Hypothalamus (tissue), 51 donors: ENCODE measurements at regions not wholly inside any gene's neighbourhood (a gene's known extent, or its start where the extent isn't known, plus 50 kb on each side); places are given as distances from the start of the nearest gene placed in this dataset.

Source experiments
- DNase-seq, 51 donors: peaks; one replicate each; lab custom pipeline; 2025; lab: John Stamatoyannopoulos, UW

DNA sequence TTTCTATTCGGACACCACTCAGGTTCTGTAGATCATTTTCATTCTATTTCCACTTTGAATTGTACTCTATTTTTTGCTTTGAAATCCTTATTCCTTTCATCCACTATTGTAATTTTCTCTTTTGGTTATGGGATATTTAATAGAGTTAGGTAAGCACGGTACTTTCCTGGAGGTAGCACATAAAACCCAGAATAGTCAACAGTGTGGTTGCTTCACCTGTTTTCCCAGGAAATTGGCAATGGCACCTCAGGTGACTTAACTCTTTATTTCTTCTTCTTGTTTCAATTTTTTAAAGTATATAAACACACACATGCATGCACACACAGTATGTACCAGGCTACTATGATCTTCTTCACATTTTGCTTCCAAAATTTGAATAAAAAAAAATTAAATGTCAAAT is 682.0 kb upstream of the TMEFF2 start:
- DNase-seq: no peak

GRCh38 chr2:192854706-192855105 is 660.0 kb upstream of the TMEFF2 start:
- no peak for DNase-seq

DNA sequence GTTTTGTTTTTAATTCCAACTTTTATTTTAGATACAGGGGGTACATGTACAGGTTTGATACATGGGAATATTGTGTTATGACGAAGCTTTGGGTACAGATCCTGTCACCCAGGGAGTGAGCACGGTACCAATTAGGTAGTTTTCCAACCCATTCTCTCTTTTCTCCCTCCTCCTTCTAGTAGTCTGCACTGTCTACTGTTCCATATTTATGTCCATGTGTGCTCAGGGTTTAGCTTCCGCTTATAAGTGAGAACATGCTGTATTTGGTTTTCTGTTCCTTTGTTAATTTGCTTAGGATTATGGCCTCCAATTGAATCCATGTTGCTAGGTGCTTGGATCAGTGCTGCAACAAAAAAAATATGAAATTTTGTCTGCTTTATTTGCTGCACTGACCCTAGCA is 659.3 kb upstream of the TMEFF2 start:
- no peak for DNase-seq

DNA sequence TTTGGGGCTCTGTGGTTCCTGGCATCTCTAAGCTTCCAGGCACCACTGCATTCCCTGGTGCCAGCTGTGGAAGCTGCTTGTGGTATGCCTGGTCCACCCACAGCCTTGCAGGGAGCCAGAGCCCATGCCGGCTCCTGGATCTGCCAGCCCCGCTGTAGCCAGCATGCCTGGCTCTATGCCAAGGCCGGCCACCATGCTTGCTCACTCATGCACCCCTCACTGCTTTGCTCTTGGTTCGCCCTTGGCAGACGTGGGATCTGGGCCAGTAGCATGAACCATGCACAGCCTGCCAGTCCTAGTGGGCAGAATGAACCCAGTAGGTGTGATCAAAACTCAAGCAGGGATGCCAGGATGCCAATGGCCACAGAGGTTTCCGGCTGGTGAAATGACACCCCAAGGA is 634.2 kb upstream of the TMEFF2 start:
- peak in 2 of 51 donors; percentile 0 to 4 for DNase-seq

- no peak for DNase-seq
These were observed 633.4 kb upstream of the TMEFF2 start for GRCh38 chr2:192828175-192828574.

GRCh38 chr2:192827735-192828134 is 633.0 kb upstream of the TMEFF2 start:
- DNase-seq: peak in 1 of 51 donors; percentile 2

DNA sequence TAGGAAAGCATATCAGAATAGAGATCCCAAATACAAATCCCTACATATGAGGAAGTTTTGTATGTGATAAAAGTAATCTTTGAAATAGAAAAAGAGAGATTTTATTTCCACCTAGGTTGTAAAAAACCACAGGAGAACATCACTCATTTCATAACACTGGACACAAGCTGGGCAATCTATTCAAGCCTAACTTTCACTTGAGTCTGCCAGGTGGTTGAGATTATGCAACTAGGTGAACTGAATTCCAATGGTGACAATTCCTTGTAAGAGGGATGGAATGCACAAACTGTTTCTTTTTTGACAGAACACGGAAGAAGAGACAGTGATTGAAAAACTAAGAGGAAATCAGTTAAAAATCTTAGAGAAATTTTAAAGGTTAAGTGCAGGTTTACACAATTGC is 619.6 kb upstream of the TMEFF2 start:
- no peak for DNase-seq

GRCh38 chr2:192813341-192813740 is 618.6 kb upstream of the TMEFF2 start:
- no peak for DNase-seq

- DNase-seq: no peak
These were observed 614.4 kb upstream of the TMEFF2 start for GRCh38 chr2:192809173-192809572.

- DNase-seq: no peak
These were observed 588.9 kb upstream of the TMEFF2 start for GRCh38 chr2:192783643-192784042.

- no peak for DNase-seq
These were observed 580.9 kb upstream of the TMEFF2 start for GRCh38 chr2:192775459-192776262.

DNA sequence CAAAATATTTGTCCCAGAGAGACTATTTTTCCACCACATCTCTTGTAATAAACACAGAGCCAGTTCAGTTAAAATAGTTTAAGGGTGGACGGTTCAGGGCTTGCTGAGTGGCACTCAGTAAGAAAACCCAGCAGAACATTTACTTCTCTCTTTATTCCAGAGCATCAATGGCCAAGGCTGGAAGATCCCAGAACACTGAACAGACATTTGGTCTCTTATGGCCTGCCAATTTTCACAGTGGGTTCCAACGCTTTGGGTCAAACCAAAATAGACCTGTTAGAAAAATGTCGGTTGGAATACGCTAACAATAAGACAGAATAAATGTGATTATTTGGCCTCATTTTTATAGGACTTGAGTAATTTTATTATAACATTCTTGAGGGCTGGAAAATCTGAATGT is 580.3 kb upstream of the TMEFF2 start:
- no peak for DNase-seq

DNA sequence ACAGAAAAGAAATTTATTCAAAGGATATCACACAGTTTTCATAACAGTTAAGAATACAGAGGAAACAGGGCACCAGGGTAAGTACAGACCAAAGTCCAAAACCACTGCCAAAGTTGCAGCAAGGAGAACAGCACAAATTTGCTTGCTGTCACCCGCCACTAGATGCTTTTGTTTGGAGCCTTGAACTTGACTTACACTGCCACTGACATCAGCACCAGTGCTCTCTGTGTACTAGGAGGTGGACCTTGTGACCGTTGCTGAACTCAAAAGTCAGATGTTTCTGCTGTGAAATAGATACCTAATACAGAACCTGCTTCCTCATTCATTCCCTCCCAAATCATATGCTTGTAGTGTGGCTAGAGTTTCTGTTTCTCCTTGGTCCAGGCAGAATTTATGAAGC is 578.3 kb upstream of the TMEFF2 start:
- no peak for DNase-seq

GRCh38 chr2:192749611-192750200 is 555.0 kb upstream of the TMEFF2 start:
- DNase-seq: no peak

DNA sequence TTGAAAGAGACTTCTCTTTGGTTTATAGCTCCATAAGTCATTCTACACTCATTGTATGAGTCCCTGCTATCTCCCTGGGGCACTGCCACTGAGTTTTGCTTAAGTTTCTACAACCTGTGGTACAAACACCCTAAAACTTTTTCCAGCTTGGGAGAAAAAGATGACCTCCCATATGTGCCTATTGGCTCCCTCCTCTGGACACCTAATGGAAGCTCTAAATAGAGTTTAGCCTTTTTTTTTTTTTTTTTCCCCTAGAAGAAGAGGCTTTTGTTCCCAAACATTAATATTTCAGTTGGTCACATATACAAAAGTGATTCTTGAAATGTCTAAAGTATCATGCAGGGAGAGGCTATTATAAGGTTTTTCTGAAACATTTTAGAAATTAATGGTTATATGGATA is 547.2 kb upstream of the TMEFF2 start:
- no peak for DNase-seq

GRCh38 chr2:192735447-192735846 is 540.7 kb upstream of the TMEFF2 start:
- no peak for DNase-seq

GRCh38 chr2:192729369-192729768 is 534.6 kb upstream of the TMEFF2 start:
- DNase-seq: no peak

DNA sequence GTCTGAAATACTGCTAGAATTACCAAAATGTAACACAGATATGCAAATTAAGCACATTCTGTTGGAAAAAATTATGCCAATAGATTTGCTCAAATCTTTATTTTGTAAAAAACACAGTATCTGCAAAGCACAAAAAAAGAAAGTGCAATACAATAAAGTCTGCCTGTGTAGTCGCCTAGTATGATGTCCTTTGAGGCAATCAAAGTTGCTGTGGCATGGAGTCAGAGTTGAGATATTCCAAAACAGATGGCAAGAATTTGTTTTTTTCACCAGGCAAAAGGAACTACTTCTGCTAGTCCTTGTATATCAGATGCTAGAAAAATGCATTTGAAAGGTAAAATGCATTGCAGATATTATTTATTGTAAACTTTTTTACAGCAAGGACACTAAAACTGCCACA is 531.3 kb upstream of the TMEFF2 start:
- DNase-seq: no peak

DNA sequence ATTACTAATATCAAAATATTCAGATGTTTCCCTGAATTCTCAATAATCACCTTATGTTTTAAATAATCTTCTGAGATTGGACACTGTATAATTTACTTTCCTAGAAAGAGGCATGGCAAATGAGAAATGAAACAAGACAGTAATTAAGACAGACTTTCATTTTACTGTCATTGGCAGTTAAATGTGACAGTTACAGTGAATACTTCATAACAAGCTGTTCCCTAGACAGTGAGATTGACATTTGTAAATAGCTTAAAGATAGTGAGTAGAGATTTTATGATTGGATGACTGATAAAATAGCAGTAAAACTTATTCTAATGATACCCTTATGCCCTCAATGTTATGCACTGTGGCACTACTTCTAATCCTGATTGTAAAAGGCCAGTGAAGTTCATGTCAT is 524.9 kb upstream of the TMEFF2 start:
- no peak for DNase-seq

DNA sequence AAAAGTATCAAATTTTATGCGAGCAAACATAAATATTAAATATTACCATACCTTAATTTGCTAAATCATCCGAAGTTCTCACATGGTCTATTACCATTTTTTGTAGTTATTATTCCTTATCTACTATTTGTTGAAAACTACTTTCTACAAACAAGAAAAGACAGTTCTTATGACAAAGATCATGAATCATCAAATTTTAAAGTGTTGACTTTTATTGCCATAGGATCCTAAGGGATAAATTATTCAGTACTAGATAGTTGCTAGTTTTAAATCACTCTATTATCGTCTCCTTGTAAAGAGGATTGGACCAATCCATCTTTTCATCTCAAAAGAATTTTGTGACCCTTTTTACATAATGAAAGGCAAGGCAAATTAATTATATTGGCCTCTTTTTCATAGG is 523.6 kb upstream of the TMEFF2 start:
- DNase-seq: no peak

GRCh38 chr2:192700934-192701333 is 506.2 kb upstream of the TMEFF2 start:
- DNase-seq: no peak

- no peak for DNase-seq
These were observed 503.1 kb upstream of the TMEFF2 start for GRCh38 chr2:192697880-192698279.

DNA sequence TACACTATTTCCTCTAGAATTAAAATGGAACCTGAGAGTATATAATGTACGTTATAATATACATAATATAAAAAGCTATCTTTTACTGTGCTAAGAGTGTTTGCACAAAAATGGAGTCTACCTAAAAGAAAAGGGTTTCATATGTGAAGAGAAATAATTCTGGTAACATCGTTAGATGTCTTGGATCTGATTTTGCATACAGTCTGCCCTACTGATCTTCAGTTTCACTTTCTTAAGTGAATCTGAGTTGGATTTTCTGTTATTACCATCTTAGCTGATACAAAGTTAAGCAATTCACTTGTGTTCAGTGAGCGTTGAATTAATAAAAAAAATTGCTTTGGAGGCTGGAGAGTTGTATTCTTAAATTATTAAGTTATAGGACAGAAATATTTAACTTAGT is 502.1 kb upstream of the TMEFF2 start:
- DNase-seq: no peak
